ENCODE measurements at regions not wholly inside any gene's neighbourhood (a gene's known extent, or its start where the extent isn't known, plus 50 kb on each side); places are given as distances from the start of the nearest gene placed in this dataset.

- ChIA-PET CTCF (no interaction called here), POLR2A (no interaction called here)
- H3K27me3 ChIP-seq (ENCODE audit: control insufficient read depth, insufficient read depth, low read length): no peaks in the 10 kb centered on the region
- TF ChIP-seq CTCF (IDR thresholded peaks at IDR 0.05; ENCODE audit: insufficient read depth, low read depth, low read length): no peak
- no peak for DNase-seq (ENCODE audit: low read depth)
- no peak overlapping the region for H3K4me3 ChIP-seq (ENCODE audit: low read depth, low read length)
- no peaks in the 10 kb centered on the region for H3K36me3 ChIP-seq (ENCODE audit: control insufficient read depth, insufficient read depth, low read length)
Measured at GRCh38 chr2:198715302-198715835, 742.4 kb downstream of the SATB2 start.

GRCh38 chr2:198712485-198712884 is 745.3 kb downstream of the SATB2 start:
- CTCF ChIA-PET: interaction anchor here (0.8 kb wide), 1 partner anchor 15 kb away, joined by 3 read pairs; no protein-coding TSS in a partner anchor

GRCh38 chr2:198711484-198711883 is 746.3 kb downstream of the SATB2 start:
- CTCF ChIA-PET: no interaction called here
- Histone ChIP-seq H3K36me3 (ENCODE audit: control insufficient read depth, insufficient read depth, low read length) (no peaks in the 10 kb centered on the region), H3K27me3 (ENCODE audit: control insufficient read depth, insufficient read depth, low read length) (no peaks in the 10 kb centered on the region), H3K4me3 (ENCODE audit: low read depth, low read length) (no peak overlapping the region)
- DNase-seq (ENCODE audit: low read depth): no peak
- no peak for TF ChIP-seq CTCF (IDR thresholded peaks at IDR 0.05; ENCODE audit: insufficient read depth, low read depth, low read length)
- POLR2A ChIA-PET: no interaction called here

More at GRCh38 chr2:198712485-198712884, 745.3 kb downstream of the SATB2 start:
- TF ChIP-seq CTCF (IDR thresholded peaks at IDR 0.05; ENCODE audit: insufficient read depth, low read depth, low read length): no peak
- no peaks in the 10 kb centered on the region for H3K27me3 ChIP-seq (ENCODE audit: control insufficient read depth, insufficient read depth, low read length)
- no peak overlapping the region for H3K4me3 ChIP-seq (ENCODE audit: low read depth, low read length)
- H3K36me3 ChIP-seq (ENCODE audit: control insufficient read depth, insufficient read depth, low read length): no peaks in the 10 kb centered on the region
- no peak for DNase-seq (ENCODE audit: low read depth)
- POLR2A ChIA-PET: no interaction called here

- CTCF ChIA-PET: no interaction called here
- H3K4me3 ChIP-seq (ENCODE audit: low read depth, low read length): no peak overlapping the region
- no peaks in the 10 kb centered on the region for H3K27me3 ChIP-seq (ENCODE audit: control insufficient read depth, insufficient read depth, low read length)
- TF ChIP-seq CTCF (IDR thresholded peaks at IDR 0.05; ENCODE audit: insufficient read depth, low read depth, low read length): no peak
- no peaks in the 10 kb centered on the region for H3K36me3 ChIP-seq (ENCODE audit: control insufficient read depth, insufficient read depth, low read length)
- POLR2A ChIA-PET: no interaction called here
- no peak for DNase-seq (ENCODE audit: low read depth)
Measured at GRCh38 chr2:198710562-198710961, 747.2 kb downstream of the SATB2 start.

GRCh38 chr2:198706476-198707082 is 751.2 kb downstream of the SATB2 start:
- no peak for DNase-seq (ENCODE audit: low read depth)
- Histone ChIP-seq H3K27me3 (ENCODE audit: control insufficient read depth, insufficient read depth, low read length) (no peaks in the 10 kb centered on the region), H3K36me3 (ENCODE audit: control insufficient read depth, insufficient read depth, low read length) (no peaks in the 10 kb centered on the region), H3K4me3 (ENCODE audit: low read depth, low read length) (no peak overlapping the region)
- no peak for TF ChIP-seq CTCF (IDR thresholded peaks at IDR 0.05; ENCODE audit: insufficient read depth, low read depth, low read length)
- ChIA-PET CTCF (no interaction called here), POLR2A (no interaction called here)
